ENCODE measurements at regions not wholly inside any gene's neighbourhood (a gene's known extent, or its start where the extent isn't known, plus 50 kb on each side); places are given as distances from the start of the nearest gene placed in this dataset.

DNA sequence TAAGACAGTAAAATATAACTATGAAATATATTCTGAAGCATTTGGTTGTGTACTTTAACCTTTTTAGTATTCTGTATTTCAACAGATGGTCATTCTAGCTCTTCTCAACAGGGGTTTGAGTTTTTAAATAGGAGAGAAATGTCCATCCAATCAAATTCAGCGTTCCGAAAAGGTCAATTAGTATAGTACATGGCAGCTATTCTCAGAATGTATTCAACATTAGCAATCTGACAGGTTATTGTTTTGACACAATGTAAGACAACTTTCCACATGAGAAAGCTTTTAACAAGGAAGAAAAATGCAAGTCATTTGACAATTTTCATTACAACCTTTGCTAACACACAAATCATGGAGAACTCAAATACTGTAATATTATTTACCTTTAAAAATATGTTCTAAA lies 996.3 kb upstream of the CDH10 start:
- TF ChIP-seq, protein P1, sequence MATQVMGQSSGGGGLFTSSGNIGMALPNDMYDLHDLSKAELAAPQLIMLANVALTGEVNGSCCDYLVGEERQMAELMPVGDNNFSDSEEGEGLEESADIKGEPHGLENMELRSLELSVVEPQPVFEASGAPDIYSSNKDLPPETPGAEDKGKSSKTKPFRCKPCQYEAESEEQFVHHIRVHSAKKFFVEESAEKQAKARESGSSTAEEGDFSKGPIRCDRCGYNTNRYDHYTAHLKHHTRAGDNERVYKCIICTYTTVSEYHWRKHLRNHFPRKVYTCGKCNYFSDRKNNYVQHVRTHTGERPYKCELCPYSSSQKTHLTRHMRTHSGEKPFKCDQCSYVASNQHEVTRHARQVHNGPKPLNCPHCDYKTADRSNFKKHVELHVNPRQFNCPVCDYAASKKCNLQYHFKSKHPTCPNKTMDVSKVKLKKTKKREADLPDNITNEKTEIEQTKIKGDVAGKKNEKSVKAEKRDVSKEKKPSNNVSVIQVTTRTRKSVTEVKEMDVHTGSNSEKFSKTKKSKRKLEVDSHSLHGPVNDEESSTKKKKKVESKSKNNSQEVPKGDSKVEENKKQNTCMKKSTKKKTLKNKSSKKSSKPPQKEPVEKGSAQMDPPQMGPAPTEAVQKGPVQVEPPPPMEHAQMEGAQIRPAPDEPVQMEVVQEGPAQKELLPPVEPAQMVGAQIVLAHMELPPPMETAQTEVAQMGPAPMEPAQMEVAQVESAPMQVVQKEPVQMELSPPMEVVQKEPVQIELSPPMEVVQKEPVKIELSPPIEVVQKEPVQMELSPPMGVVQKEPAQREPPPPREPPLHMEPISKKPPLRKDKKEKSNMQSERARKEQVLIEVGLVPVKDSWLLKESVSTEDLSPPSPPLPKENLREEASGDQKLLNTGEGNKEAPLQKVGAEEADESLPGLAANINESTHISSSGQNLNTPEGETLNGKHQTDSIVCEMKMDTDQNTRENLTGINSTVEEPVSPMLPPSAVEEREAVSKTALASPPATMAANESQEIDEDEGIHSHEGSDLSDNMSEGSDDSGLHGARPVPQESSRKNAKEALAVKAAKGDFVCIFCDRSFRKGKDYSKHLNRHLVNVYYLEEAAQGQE (IDR thresholded peaks at IDR 0.05) = no peak
- TF ChIP-seq EP300 (IDR thresholded peaks at IDR 0.05) (no peak), RCOR1 (IDR thresholded peaks at IDR 0.05; ENCODE audit: low read depth, low read length) (no peak), MAFK (IDR thresholded peaks at IDR 0.05; ENCODE audit: partially characterized antibody) (no peak), MYC (IDR thresholded peaks at IDR 0.05; ENCODE audit: borderline replicate concordance, low read length) (no peak), POLR2A (IDR thresholded peaks at IDR 0.05; ENCODE audit: low read length) (no peak), TP53 (CRISPR knock-in tag; IDR thresholded peaks at IDR 0.05) (no peak)
- TF ChIP-seq, protein P2, sequence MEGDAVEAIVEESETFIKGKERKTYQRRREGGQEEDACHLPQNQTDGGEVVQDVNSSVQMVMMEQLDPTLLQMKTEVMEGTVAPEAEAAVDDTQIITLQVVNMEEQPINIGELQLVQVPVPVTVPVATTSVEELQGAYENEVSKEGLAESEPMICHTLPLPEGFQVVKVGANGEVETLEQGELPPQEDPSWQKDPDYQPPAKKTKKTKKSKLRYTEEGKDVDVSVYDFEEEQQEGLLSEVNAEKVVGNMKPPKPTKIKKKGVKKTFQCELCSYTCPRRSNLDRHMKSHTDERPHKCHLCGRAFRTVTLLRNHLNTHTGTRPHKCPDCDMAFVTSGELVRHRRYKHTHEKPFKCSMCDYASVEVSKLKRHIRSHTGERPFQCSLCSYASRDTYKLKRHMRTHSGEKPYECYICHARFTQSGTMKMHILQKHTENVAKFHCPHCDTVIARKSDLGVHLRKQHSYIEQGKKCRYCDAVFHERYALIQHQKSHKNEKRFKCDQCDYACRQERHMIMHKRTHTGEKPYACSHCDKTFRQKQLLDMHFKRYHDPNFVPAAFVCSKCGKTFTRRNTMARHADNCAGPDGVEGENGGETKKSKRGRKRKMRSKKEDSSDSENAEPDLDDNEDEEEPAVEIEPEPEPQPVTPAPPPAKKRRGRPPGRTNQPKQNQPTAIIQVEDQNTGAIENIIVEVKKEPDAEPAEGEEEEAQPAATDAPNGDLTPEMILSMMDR (IDR thresholded peaks at IDR 0.05) = no peak
